Neural cell (in vitro differentiated cells): ENCODE measurements at regions not wholly inside any gene's neighbourhood (a gene's known extent, or its start where the extent isn't known, plus 50 kb on each side); places are given as distances from the start of the nearest gene placed in this dataset.

Source experiments
- EP300 ChIP-seq: fragments of 450-650 bp; conservative IDR thresholded peaks from 2 replicates; pipeline ENCODE4 v1.6.1; 2014; ENCODE audit warnings: antibody characterized with exemption, mild to moderate bottlenecking, moderate library complexity; ENCODE audit not compliant: poor library complexity, severe bottlenecking
- MXI1 ChIP-seq: fragments of 450-650 bp; conservative IDR thresholded peaks from 2 replicates; pipeline ENCODE4 v1.6.1; 2014; ENCODE audit warnings: antibody characterized with exemption, mild to moderate bottlenecking; ENCODE audit not compliant: poor library complexity, severe bottlenecking
- POLR2AphosphoS5 ChIP-seq: IDR thresholded peaks from 2 replicates; pipeline ENCODE4 v1.6.1; 2012
- TF ChIP-seq, protein P1 (sequence below): fragments of 450-650 bp; IDR thresholded peaks from 2 replicates; pipeline ENCODE4 v1.5.1; 2014; ENCODE audit warnings: antibody characterized with exemption, mild to moderate bottlenecking, moderate library complexity; ENCODE audit not compliant: poor library complexity, severe bottlenecking

GRCh38 chr5:139744471-139745131, 51.0 kb upstream of the PSD2 start:
- TF ChIP-seq, protein P1, sequence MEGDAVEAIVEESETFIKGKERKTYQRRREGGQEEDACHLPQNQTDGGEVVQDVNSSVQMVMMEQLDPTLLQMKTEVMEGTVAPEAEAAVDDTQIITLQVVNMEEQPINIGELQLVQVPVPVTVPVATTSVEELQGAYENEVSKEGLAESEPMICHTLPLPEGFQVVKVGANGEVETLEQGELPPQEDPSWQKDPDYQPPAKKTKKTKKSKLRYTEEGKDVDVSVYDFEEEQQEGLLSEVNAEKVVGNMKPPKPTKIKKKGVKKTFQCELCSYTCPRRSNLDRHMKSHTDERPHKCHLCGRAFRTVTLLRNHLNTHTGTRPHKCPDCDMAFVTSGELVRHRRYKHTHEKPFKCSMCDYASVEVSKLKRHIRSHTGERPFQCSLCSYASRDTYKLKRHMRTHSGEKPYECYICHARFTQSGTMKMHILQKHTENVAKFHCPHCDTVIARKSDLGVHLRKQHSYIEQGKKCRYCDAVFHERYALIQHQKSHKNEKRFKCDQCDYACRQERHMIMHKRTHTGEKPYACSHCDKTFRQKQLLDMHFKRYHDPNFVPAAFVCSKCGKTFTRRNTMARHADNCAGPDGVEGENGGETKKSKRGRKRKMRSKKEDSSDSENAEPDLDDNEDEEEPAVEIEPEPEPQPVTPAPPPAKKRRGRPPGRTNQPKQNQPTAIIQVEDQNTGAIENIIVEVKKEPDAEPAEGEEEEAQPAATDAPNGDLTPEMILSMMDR = no peak
- no peak for TF ChIP-seq POLR2AphosphoS5
- TF ChIP-seq EP300 = no peak
- no peak for TF ChIP-seq MXI1
